Spleen (tissue), 11 donors: ENCODE measurements at regions not wholly inside any gene's neighbourhood (a gene's known extent, or its start where the extent isn't known, plus 50 kb on each side); places are given as distances from the start of the nearest gene placed in this dataset.

Source experiments
- DNase-seq: peaks from one replicate; pipeline ENCODE4 v3.0.0-alpha.2; 2020
- H3K27ac ChIP-seq, 8 donors: fragments of 200-600 bp; sonication (generic) in 7 of 8; 1 replicate in 4 of 8; 2 replicates in 4 of 8; pipeline versions ENCODE4 v1.5.0 to v1.8.0; 2016 to 2021; ENCODE audit warnings: inconsistent platforms in 4 of 8, mild to moderate bottlenecking in 4 of 8, moderate library complexity in 1 of 8
- H3K27me3 ChIP-seq, 7 donors: fragments of 200-600 bp; sonication (generic) in 6 of 7; replicated peaks in 1 of 7; 1 replicate in 4 of 7; 2 replicates in 3 of 7; pipeline versions ENCODE4 v1.5.0 to v1.8.0; 2016 to 2021; ENCODE audit warnings: inconsistent platforms in 3 of 7, mild to moderate bottlenecking in 1 of 7
- H3K36me3 ChIP-seq, 6 donors: fragments of 200-600 bp; sonication (generic) in 5 of 6; 1 replicate in 4 of 6; 2 replicates in 2 of 6; pipeline versions ENCODE4 v1.5.0 to v1.8.0; 2016 to 2021; ENCODE audit warnings: inconsistent platforms in 2 of 6
- H3K4me1 ChIP-seq, 6 donors: fragments of 200-600 bp; sonication (generic) in 5 of 6; 1 replicate in 3 of 6; 2 replicates in 3 of 6; pipeline versions ENCODE4 v1.5.0 to v1.8.0; 2016 to 2021; ENCODE audit warnings: inconsistent platforms in 3 of 6
- H3K4me3 ChIP-seq, 8 donors: fragments of 200-600 bp; sonication (generic) in 7 of 8; 1 replicate in 4 of 8; 2 replicates in 4 of 8; pipeline versions ENCODE4 v1.5.0 to v1.8.0; 2016 to 2021; ENCODE audit warnings: inconsistent platforms in 4 of 8, mild to moderate bottlenecking in 4 of 8, moderate library complexity in 2 of 8
- H3K9me3 ChIP-seq, 8 donors: fragments of 200-600 bp; sonication (generic) in 7 of 8; 1 replicate in 4 of 8; 2 replicates in 4 of 8; pipeline versions ENCODE4 v1.5.0 to v1.8.0; 2016 to 2021; ENCODE audit warnings: inconsistent platforms in 4 of 8
- CTCF ChIP-seq, 11 experiments: fragments of 200-600 bp in 7 of 11; fragments of 450-650 bp in 4 of 11; sonication (generic) in 4 of 11; IDR thresholded peaks in 8 of 11; conservative IDR thresholded peaks in 3 of 11; 1 replicate in 7 of 11; 2 replicates in 4 of 11; pipeline versions ENCODE4 v1.4.0 to v1.8.0; 2016 to 2021; ENCODE audit warnings: antibody characterized with exemption in 11 of 11, inconsistent platforms in 4 of 11, mild to moderate bottlenecking in 1 of 11
- POLR2A ChIP-seq, 3 donors: fragments of 450-650 bp; IDR thresholded peaks; one replicate each; pipeline ENCODE4 v1.5.1; 2017; ENCODE audit warnings: antibody characterized with exemption in 3 of 3, mild to moderate bottlenecking in 1 of 3
- POLR2AphosphoS5 ChIP-seq, 3 donors: sonication (generic); formaldehyde crosslinking; IDR thresholded peaks; one replicate each; pipeline ENCODE4 v1.5.1; 2017; ENCODE audit warnings: antibody characterized with exemption in 3 of 3
- WGBS, 5 donors: extraction: QIAGEN DNeasy Blood & Tissue Kit in 3 of 5; methylation state at CpG; one replicate each; pipeline versions ENCODE4 v1.1.5 to v1.1.7; 2013 to 2018; 5-methylcytosine and 5-hydroxymethylcytosine counted together
- intact Hi-C: fragments of 100-400 bp; cut with DNase I; formaldehyde crosslinking; loops from one replicate; pipeline ENCODE4 v1.15.0; 2023; ENCODE audit warnings: low total_unique reads
- donor health status: healthy with polysubstance abuse.
- donor health status: DM: no; HTN: no; CAD: no; lungs with moderate emphysema.
- donor health status: DM: no; HTN: no; CAD: no.
- donor health status: Bipolar disorder and iron deficiency.
- donor health status: healthy.
- donor health status: DM: no; HTN: no; CAD: no.
- donor health status: DM: yes; HTN: yes; CAD: no.

DNA sequence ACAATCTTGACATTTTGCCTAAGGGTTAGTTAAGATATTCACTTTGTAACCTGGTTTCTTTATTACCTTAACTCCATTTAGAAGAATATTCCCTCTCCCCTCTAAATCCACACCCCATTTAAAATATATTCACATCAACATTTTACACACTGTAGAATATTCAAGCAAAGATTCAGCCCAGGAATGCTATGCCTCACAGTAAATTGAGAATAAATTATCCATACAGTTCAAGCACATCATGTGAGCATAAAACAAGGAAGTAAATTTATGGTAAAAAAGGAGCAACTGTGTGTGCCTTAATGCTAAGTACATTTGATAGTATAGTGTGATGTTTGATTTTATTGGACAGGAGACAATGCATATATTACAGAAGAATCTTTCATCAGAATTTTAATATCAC lies 806.6 kb upstream of the KIF2B start:
- H3K9me3 ChIP-seq, result peaks cover 0 to 29% (median 23%) of the 10 kb centered on the region in 8 donors
- no peak overlapping the region for H3K4me3 ChIP-seq
- H3K4me1 ChIP-seq, result no peaks in the 10 kb centered on the region
- no peak overlapping the region for H3K27ac ChIP-seq
- DNase-seq, result no peak
- intact Hi-C loops, result no loop called here
- TF ChIP-seq CTCF (IDR thresholded peaks at IDR 0.05 in 8 of 11, conservative IDR thresholded peaks at IDR 0.05 in 3 of 11), result no peak
- no peak for TF ChIP-seq POLR2A (IDR thresholded peaks at IDR 0.05)
- TF ChIP-seq POLR2AphosphoS5 (IDR thresholded peaks at IDR 0.05), result no peak
- no peaks in the 10 kb centered on the region for H3K36me3 ChIP-seq
- H3K27me3 ChIP-seq, result no peaks in the 10 kb centered on the region

DNA sequence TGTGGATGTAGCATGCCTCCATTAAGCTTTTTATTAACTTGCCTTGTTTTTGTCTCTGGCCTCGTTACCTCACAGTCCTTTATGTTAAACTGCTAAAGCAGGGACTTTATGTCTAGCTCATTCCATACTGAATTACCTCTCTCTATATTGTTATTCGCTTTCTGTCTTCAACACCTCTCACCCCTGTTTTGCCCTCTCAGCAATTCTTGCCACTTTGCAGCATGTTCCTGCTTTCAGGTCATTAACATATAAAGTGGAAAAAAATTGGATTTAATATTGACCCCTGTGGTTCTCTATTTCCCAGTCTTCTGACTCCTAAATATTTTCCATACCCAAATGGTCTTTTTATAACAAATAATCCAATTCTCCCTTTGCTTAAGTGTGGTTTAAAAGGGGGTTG lies 810.4 kb upstream of the KIF2B start:
- Histone ChIP-seq H3K27me3 (no peaks in the 10 kb centered on the region), H3K27ac (no peak overlapping the region), H3K4me1 (no peaks in the 10 kb centered on the region), H3K4me3 (no peak overlapping the region), H3K9me3 (peaks cover 0 to 3% (median 0%) of the 10 kb centered on the region in 8 donors), H3K36me3 (no peaks in the 10 kb centered on the region)
- TF ChIP-seq POLR2A (IDR thresholded peaks at IDR 0.05), result no peak
- TF ChIP-seq POLR2AphosphoS5 (IDR thresholded peaks at IDR 0.05), result no peak
- no peak for TF ChIP-seq CTCF (IDR thresholded peaks at IDR 0.05 in 8 of 11, conservative IDR thresholded peaks at IDR 0.05 in 3 of 11)
- DNase-seq, result no peak
- intact Hi-C loops, result no loop called here
- 61 to 78% (median 74%) methylated on average over 2 of the region's 2 CpGs for WGBS, 5 donors

- TF ChIP-seq POLR2AphosphoS5 (IDR thresholded peaks at IDR 0.05) (no peak), CTCF (IDR thresholded peaks at IDR 0.05 in 8 of 11, conservative IDR thresholded peaks at IDR 0.05 in 3 of 11) (no peak), POLR2A (IDR thresholded peaks at IDR 0.05) (no peak)
- no peak for DNase-seq
- H3K4me3 ChIP-seq, result no peak overlapping the region
- peaks cover 0 to 5% (median 0%) of the 10 kb centered on the region in 8 donors for H3K9me3 ChIP-seq
- no peaks in the 10 kb centered on the region for H3K4me1 ChIP-seq
- no peaks in the 10 kb centered on the region for H3K27me3 ChIP-seq
- 50 to 79% (median 60%) methylated on average over 1 of the region's 1 CpG for WGBS, 5 donors
- no peaks in the 10 kb centered on the region for H3K36me3 ChIP-seq
- intact Hi-C loops, result no loop called here
- H3K27ac ChIP-seq, result no peak overlapping the region
Observed at GRCh38 chr17:53006006-53006405, 816.7 kb upstream of the KIF2B start.

DNA sequence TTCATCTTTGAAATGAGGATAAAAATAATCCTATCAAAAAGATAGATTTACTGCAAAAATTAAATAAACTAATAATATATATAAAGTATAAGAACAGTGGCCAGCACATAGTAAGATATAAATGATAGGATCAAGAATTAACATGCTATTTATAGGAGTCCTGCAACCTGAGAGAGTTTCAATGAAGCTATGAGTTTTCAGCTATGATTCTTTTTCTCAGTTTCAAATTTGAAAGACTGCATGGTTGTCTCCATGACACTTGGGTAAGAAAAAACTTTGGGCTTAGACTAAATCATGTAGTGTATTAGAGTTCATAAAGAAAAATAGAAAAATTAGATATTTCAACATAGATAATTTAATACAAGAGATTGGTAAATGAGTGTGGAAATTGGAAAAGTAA lies 817.8 kb upstream of the KIF2B start:
- TF ChIP-seq CTCF (IDR thresholded peaks at IDR 0.05 in 8 of 11, conservative IDR thresholded peaks at IDR 0.05 in 3 of 11) (no peak), POLR2A (IDR thresholded peaks at IDR 0.05) (no peak), POLR2AphosphoS5 (IDR thresholded peaks at IDR 0.05) (no peak)
- Histone ChIP-seq H3K9me3 (peaks cover 0 to 5% (median 0%) of the 10 kb centered on the region in 8 donors), H3K4me3 (no peak overlapping the region), H3K27me3 (no peaks in the 10 kb centered on the region), H3K4me1 (no peaks in the 10 kb centered on the region), H3K27ac (no peak overlapping the region), H3K36me3 (no peaks in the 10 kb centered on the region)
- DNase-seq, result no peak
- intact Hi-C loops, result no loop called here
